ENCODE measurements at regions not wholly inside any gene's neighbourhood (a gene's known extent, or its start where the extent isn't known, plus 50 kb on each side); places are given as distances from the start of the nearest gene placed in this dataset.

DNA sequence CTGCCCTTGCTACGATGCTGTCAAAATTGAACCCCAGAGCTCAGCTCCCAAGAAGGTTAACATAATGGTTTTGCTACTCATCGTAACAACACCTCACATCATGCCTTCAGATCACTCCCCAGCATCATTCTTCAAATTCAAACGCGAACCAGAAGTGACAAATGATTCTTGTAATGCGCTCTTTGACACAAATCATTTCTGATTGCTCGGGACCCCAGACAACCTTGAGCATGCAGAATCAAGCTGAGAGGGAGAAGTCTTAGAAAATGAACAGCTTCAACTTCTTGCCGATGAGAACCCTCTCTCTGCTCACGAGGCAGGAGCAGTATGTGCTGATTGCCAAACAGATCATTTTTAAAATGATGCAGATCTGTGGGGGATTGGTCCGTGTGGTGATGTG is 241.0 kb upstream of the ASIC2 start:
- TF ChIP-seq POLR2A (IDR thresholded peaks at IDR 0.05; ENCODE audit: low read depth, low read length) (no peak), RAD21 (IDR thresholded peaks at IDR 0.05; ENCODE audit: low read length) (no peak)

Data from IMR-90 (cell line).